IMR-90 (cell line): ENCODE measurements at regions not wholly inside any gene's neighbourhood (a gene's known extent, or its start where the extent isn't known, plus 50 kb on each side); places are given as distances from the start of the nearest gene placed in this dataset.

ENCODE experiments used
- NFE2L2 ChIP-seq: fragments of 150-350 bp; IDR thresholded peaks from 2 replicates; pipeline ENCODE4 v1.6.1; 2016; ENCODE audit warnings: low read depth, mild to moderate bottlenecking, low read length
- TF ChIP-seq, protein P1 (sequence below): conservative IDR thresholded peaks from 2 replicates; pipeline ENCODE4 v1.5.1; 2012; ENCODE audit warnings: mild to moderate bottlenecking, low read depth, low read length, improper control_type of control experiment

DNA sequence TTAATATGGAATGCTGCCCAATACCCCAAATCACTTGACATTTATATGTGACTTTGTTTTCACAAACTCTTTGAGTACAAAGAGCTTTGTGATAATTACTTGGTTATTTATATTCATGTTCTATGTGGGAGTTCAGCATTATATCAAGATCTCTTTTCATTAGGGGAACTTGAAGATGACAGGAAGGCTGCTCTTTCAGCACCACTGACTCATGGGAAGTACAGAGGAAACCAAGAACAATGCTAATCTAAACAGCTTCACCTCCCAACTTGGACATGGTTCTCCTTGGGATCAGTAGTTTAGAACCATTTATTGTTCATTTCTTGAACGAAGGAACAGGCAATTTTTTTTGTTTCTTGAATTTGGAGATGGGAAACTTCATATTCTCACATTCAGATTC is 184.0 kb upstream of the AFF2 start:
- TF ChIP-seq, protein P1, sequence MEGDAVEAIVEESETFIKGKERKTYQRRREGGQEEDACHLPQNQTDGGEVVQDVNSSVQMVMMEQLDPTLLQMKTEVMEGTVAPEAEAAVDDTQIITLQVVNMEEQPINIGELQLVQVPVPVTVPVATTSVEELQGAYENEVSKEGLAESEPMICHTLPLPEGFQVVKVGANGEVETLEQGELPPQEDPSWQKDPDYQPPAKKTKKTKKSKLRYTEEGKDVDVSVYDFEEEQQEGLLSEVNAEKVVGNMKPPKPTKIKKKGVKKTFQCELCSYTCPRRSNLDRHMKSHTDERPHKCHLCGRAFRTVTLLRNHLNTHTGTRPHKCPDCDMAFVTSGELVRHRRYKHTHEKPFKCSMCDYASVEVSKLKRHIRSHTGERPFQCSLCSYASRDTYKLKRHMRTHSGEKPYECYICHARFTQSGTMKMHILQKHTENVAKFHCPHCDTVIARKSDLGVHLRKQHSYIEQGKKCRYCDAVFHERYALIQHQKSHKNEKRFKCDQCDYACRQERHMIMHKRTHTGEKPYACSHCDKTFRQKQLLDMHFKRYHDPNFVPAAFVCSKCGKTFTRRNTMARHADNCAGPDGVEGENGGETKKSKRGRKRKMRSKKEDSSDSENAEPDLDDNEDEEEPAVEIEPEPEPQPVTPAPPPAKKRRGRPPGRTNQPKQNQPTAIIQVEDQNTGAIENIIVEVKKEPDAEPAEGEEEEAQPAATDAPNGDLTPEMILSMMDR: no peak
- no peak for TF ChIP-seq NFE2L2
